ENCODE measurements at regions not wholly inside any gene's neighbourhood (a gene's known extent, or its start where the extent isn't known, plus 50 kb on each side); places are given as distances from the start of the nearest gene placed in this dataset.
A peak's percentile ranks its signal among the peaks of the same experiment; 100 is the strongest.

DNA sequence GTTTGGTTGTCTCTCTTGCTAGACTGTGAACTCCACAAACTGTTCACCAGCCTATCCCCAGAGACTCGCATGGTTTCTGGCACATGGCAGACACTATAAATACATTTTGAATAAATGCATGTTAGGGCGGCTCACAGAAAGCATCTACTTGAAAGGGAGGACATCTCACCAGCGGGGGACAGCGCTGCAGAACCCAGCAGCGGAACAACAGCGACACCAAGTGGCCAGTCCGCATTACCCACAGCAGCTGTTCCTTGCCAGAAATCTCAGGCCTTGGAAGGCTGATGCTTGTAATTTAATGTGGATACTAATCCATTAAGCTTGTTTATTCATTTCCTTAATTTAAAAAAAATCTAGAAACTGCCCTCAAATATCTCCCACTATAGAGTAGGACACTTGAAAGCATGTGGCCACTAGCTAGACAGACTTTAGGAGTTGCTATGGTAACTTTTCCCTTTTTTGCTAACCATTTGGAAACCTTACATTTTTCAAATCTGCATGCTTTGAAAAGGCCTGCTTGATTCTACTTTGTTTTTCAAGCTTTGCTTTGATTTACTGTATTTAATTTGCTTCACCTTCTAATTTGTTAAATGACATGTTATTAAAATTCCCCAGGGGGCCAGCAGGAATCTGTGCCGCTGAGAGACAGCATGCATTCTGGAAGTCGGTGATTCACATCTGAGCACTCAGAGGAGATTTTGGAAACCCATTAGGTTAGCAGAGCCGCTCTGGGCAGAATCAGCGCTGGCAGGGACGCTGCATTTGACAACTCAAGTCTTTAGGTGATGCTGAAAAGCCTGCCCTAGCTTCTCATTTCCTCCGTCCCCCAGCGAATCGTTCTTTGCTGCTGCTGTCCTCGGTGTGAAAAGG is 63.5 kb upstream of the SSX2IP start:
- Histone ChIP-seq H3K27me3 (no peaks in the 10 kb centered on the region), H3K9me3 (no peaks in the 10 kb centered on the region), H3K4me1 (ENCODE audit: insufficient read depth) (no peaks in the 10 kb centered on the region), H3K4me3 (no peak overlapping the region), H3K27ac (no peak overlapping the region), H3K36me3 (no peaks in the 10 kb centered on the region)
- intact Hi-C loops (cut with DNase I) = loop anchor here in 3 of 4 donors (10.0 kb wide), 2 partner anchors 609 to 819 kb away; partner anchors contain the start of gene PRKACB (in 1 of the 3)
- TF ChIP-seq POLR2A (IDR thresholded peaks at IDR 0.05) (no peak), CTCF (IDR thresholded peaks at IDR 0.05) (peak; percentile 46 to 64 (median 51))
- peak; percentile 28 to 78 (median 71) for DNase-seq
- 40 to 41% (median 41%) methylated on average over 16 of the region's 16 CpGs for WGBS, 3 donors

DNA sequence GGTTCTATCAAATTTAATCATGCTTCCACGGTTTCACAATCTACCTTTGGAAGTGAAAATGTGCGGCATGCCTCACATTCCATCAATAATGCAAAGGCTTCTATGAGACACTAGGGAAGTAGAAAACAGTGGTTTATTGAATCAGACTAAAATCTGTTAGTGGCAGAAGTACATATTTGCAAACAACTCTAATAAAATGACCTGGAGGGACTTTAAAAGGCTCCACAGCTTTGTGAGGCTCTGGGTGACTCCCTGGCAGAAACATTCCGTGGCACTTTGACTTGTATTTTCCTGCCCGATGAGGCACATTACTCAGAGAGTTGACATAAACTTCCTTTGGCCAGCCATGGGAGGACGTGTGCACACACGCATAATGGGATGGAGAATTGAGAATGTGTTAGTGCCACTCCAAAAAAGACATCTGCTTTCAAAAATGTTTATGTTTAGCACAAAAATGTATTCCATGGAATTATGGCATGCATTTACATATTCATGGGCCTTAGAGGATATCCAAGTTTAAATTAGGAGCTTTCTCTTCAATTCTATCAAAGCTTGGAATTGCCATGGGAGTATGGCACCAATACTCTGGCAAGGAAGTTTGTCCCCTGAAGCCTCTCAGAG is 60.0 kb upstream of the SSX2IP start:
- Histone ChIP-seq H3K4me3 (no peak overlapping the region), H3K4me1 (ENCODE audit: insufficient read depth) (no peaks in the 10 kb centered on the region), H3K27ac (no peak overlapping the region), H3K36me3 (no peaks in the 10 kb centered on the region), H3K27me3 (no peaks in the 10 kb centered on the region), H3K9me3 (no peaks in the 10 kb centered on the region)
- TF ChIP-seq CTCF (IDR thresholded peaks at IDR 0.05) = no peak
- no peak for TF ChIP-seq EP300 (IDR thresholded peaks at IDR 0.05)
- no peak for TF ChIP-seq POLR2A (IDR thresholded peaks at IDR 0.05)
- no peak for DNase-seq
- intact Hi-C loops (cut with DNase I) = loop anchor here in 3 of 4 donors (10.0 kb wide), 2 partner anchors 605 to 815 kb away; partner anchors contain the start of gene PRKACB (in 1 of the 3)
- WGBS, 3 donors = 58 to 67% (median 61%) methylated on average over 6 of the region's 6 CpGs

DNA sequence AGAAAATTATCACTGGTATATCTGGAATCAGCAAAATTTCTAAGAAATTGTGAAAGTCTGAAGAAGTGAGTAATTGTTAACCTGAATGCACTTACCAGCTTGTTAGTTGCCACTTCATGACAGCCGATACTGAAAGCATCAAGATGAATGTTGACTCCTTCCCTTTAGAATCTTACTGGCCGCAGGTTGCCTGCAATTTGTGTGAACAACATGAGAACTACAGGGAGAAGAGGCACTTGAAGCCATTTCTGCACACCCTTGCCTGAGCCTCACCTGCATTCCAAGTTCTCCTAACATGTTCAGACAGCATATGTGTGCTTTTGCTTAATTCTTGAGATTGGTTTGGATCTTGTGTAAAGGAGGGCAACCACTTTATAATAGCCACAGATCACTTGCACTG is 59.2 kb upstream of the SSX2IP start:
- DNase-seq = no peak
- Histone ChIP-seq H3K4me3 (no peak overlapping the region), H3K27me3 (no peaks in the 10 kb centered on the region), H3K9me3 (no peaks in the 10 kb centered on the region), H3K4me1 (ENCODE audit: insufficient read depth) (no peaks in the 10 kb centered on the region), H3K36me3 (no peaks in the 10 kb centered on the region), H3K27ac (no peak overlapping the region)
- 86 to 93% (median 87%) methylated on average over 2 of the region's 2 CpGs for WGBS, 3 donors
- TF ChIP-seq EP300 (IDR thresholded peaks at IDR 0.05) (no peak), POLR2A (IDR thresholded peaks at IDR 0.05) (no peak)
- intact Hi-C loops (cut with DNase I) = no loop called here

DNA sequence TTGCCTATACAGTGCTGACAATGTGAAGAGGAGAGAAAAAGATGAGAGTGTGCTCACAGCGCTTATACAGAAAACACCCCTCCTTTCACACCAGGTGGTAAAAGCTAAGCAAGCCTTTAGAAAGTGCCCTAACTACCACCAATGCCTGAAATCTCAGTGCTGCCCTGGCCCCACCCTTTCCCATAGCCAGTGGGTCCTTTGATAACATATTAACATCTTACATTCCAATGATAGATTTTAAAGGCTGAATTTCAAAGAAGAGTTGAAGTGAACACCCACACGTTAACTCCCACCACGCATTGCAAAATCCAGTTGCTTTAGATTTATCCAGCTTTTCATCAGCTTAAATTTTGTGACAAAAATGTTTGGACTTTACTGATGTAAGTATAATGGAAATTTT is 58.1 kb upstream of the SSX2IP start:
- no peak overlapping the region for H3K27ac ChIP-seq
- H3K27me3 ChIP-seq = no peaks in the 10 kb centered on the region
- no peak for DNase-seq
- intact Hi-C loops (cut with DNase I) = no loop called here
- no peak for TF ChIP-seq POLR2A (IDR thresholded peaks at IDR 0.05)
- no peak for TF ChIP-seq EP300 (IDR thresholded peaks at IDR 0.05)
- H3K36me3 ChIP-seq = no peaks in the 10 kb centered on the region
- H3K4me3 ChIP-seq = no peak overlapping the region
- no peaks in the 10 kb centered on the region for H3K9me3 ChIP-seq
- H3K4me1 ChIP-seq (ENCODE audit: insufficient read depth) = no peaks in the 10 kb centered on the region
- WGBS, 3 donors = 61 to 63% (median 63%) methylated on average over 3 of the region's 3 CpGs

- Histone ChIP-seq H3K9me3 (no peaks in the 10 kb centered on the region), H3K4me3 (no peak overlapping the region), H3K36me3 (no peaks in the 10 kb centered on the region), H3K4me1 (ENCODE audit: insufficient read depth) (no peaks in the 10 kb centered on the region), H3K27ac (no peak overlapping the region), H3K27me3 (no peaks in the 10 kb centered on the region)
- DNase-seq = no peak
- WGBS, 3 donors = 93 to 95% (median 94%) methylated on average over 2 of the region's 2 CpGs
- intact Hi-C loops (cut with DNase I) = no loop called here
- TF ChIP-seq CTCF (IDR thresholded peaks at IDR 0.05) = no peak
- no peak for TF ChIP-seq POLR2A (IDR thresholded peaks at IDR 0.05)
- TF ChIP-seq EP300 (IDR thresholded peaks at IDR 0.05) = no peak
Observed at GRCh38 chr1:84745857-84746256, 55.6 kb upstream of the SSX2IP start.

Measured in ovary (tissue), 7 donors.